ENCODE measurements at regions not wholly inside any gene's neighbourhood (a gene's known extent, or its start where the extent isn't known, plus 50 kb on each side); places are given as distances from the start of the nearest gene placed in this dataset.

DNA sequence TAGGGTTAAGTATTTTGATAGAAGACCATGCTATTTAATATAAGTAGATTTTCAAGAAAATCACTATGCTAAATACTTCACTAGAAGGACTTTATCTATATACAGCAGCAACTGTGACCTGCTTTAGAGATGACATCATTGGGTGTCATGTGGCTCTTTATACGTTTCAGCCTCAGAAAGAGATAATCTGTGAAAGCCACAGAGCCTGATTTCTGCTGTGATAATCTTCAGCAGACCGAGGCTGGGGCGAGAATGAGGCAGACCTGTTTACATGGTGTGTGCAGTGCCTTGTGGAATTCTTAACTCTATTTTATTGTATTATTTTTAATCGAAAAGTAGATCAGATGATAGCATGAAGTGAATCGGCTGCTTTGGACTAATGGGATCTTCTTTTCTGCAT is 471.2 kb downstream of the MFSD1 start:
- no peak overlapping the region for H3K4me3 ChIP-seq (ENCODE audit: low read depth, low read length)
- TF ChIP-seq, protein P1, sequence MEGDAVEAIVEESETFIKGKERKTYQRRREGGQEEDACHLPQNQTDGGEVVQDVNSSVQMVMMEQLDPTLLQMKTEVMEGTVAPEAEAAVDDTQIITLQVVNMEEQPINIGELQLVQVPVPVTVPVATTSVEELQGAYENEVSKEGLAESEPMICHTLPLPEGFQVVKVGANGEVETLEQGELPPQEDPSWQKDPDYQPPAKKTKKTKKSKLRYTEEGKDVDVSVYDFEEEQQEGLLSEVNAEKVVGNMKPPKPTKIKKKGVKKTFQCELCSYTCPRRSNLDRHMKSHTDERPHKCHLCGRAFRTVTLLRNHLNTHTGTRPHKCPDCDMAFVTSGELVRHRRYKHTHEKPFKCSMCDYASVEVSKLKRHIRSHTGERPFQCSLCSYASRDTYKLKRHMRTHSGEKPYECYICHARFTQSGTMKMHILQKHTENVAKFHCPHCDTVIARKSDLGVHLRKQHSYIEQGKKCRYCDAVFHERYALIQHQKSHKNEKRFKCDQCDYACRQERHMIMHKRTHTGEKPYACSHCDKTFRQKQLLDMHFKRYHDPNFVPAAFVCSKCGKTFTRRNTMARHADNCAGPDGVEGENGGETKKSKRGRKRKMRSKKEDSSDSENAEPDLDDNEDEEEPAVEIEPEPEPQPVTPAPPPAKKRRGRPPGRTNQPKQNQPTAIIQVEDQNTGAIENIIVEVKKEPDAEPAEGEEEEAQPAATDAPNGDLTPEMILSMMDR (IDR thresholded peaks at IDR 0.05; ENCODE audit: low read depth, low read length), result no peak
- no peak for DNase-seq (ENCODE audit: low read depth, low spot score)
- in situ Hi-C loops (cut with HindIII; ENCODE audit: low sequenced_read_pairs), result no loop called here

- in situ Hi-C loops (cut with HindIII; ENCODE audit: low sequenced_read_pairs), result no loop called here
- TF ChIP-seq, protein P1 (IDR thresholded peaks at IDR 0.05; ENCODE audit: low read depth, low read length), result no peak
- no peak overlapping the region for H3K4me3 ChIP-seq (ENCODE audit: low read depth, low read length)
- DNase-seq (ENCODE audit: low read depth, low spot score), result peak; percentile 67
These were observed 471.8 kb downstream of the MFSD1 start for GRCh38 chr3:159273608-159274007.

DNA sequence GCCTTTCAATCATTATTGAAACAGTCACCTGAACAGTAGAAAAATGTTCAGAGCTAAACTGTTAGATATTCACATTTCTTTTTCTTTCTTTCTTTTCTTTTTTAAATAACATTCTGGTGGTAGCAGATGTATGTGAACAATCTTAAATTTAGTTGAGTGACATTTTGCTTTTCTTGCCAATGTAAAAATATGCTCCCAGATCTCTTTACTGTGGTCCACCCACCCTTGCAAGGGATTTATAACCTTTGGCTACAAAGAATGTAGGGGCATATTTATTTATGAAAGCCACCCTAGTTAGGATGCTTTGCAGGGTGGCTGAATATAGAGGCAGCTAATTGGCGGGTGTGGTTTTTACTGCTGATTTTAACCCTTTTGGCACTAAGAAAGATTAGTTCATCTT is 473.9 kb downstream of the MFSD1 start:
- TF ChIP-seq, protein P1 (IDR thresholded peaks at IDR 0.05; ENCODE audit: low read depth, low read length), result no peak
- H3K4me3 ChIP-seq (ENCODE audit: low read depth, low read length), result no peak overlapping the region
- in situ Hi-C loops (cut with HindIII; ENCODE audit: low sequenced_read_pairs), result no loop called here
- no peak for DNase-seq (ENCODE audit: low read depth, low spot score)

DNA sequence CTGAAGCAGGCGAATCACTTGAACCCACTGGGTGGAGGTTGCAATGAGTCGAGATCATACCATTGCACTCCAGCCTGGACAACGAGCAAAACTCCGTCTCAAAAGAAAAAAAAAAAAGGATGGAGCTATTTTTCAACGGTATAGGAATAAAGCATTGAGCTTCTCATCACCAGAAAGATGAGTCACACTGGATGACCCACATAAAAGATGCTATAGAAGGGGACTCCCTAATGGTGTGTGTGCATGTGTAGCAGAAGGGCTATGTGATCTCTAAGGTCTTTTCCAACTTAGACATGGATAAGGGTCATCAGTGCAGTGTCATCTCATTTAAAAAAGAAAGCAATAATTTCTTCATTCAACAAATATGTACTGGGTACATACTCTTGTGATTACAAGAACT is 476.0 kb downstream of the MFSD1 start:
- H3K4me3 ChIP-seq (ENCODE audit: low read depth, low read length), result no peak overlapping the region
- no peak for DNase-seq (ENCODE audit: low read depth, low spot score)
- TF ChIP-seq, protein P1 (IDR thresholded peaks at IDR 0.05; ENCODE audit: low read depth, low read length), result no peak
- in situ Hi-C loops (cut with HindIII; ENCODE audit: low sequenced_read_pairs), result no loop called here

DNA sequence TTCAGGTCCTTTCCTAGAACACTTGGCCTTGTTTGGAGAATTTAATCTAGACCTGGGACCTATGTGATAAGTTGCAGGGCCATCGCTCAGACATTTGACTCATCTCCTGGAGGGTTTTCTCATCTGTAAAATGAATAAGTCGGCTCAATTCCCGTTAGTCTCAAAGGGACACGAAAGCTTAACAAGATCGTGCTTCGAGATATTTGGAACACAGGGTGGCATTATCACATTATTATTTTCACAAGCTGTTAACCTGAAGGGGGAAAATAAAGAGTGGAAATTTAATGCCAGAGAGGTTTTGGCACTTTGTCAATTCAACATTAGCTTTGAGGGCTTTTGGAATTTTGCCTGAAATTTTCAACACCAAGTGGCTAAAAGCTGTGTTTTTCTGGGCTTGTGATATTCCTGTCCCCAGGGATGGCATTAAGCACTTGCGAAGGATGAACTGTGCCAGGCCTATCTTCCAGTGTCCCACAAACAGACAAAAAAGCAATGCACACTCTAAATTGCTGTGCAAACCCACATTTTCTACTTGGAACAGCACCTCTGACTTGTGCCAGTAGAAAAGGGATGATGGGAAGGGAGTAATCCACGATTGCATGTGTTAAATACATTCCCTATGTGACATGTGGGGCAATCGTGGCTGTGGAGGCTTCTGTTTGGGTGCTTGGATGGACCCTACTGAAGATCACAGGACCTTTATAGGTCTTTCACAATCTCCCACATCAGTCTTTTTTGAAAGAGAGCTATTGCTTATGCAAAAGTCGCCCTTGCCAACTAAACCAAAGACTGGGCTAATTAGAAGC is 478.7 kb downstream of the MFSD1 start:
- H3K4me3 ChIP-seq (ENCODE audit: low read depth, low read length), result no peak overlapping the region
- in situ Hi-C loops (cut with HindIII; ENCODE audit: low sequenced_read_pairs), result no loop called here
- DNase-seq (ENCODE audit: low read depth, low spot score), result no peak
- TF ChIP-seq, protein P1 (IDR thresholded peaks at IDR 0.05; ENCODE audit: low read depth, low read length), result no peak

DNA sequence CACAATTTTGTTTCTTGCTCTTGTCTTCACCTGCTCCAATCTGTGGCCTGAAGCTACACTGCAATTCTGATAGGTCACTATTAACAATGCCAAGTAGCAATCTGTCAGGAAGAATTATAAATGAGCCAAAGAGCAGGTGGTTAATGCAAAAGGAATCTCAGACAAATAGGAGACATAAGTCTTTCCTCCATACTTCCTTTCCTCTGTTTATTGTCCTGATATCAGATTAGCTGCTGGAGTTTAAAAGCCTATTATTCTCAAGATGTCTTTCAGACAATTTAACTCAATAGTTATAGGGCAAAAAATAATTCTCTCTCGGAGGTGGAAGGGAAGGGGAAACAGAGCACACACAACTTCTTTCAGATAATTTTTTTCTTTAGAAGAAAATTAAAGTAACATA is 491.6 kb downstream of the MFSD1 start:
- no peak for DNase-seq (ENCODE audit: low read depth, low spot score)
- in situ Hi-C loops (cut with HindIII; ENCODE audit: low sequenced_read_pairs), result no loop called here
- no peak overlapping the region for H3K4me3 ChIP-seq (ENCODE audit: low read depth, low read length)
- TF ChIP-seq, protein P1 (IDR thresholded peaks at IDR 0.05; ENCODE audit: low read depth, low read length), result no peak
